IPS DF 19.7 (cell line): ENCODE measurements at regions not wholly inside any gene's neighbourhood (a gene's known extent, or its start where the extent isn't known, plus 50 kb on each side); places are given as distances from the start of the nearest gene placed in this dataset.
"Not testable (repeated sequence)": the region's sequence is repeated elsewhere in the genome, so short reads cannot be mapped to it uniquely, and the experiment has no call there.

ENCODE experiments used
- DNase-seq: peaks from one replicate; pipeline ENCODE4 v3.0.0-alpha.2; 2013; ENCODE audit warnings: low read depth, low spot score

DNA sequence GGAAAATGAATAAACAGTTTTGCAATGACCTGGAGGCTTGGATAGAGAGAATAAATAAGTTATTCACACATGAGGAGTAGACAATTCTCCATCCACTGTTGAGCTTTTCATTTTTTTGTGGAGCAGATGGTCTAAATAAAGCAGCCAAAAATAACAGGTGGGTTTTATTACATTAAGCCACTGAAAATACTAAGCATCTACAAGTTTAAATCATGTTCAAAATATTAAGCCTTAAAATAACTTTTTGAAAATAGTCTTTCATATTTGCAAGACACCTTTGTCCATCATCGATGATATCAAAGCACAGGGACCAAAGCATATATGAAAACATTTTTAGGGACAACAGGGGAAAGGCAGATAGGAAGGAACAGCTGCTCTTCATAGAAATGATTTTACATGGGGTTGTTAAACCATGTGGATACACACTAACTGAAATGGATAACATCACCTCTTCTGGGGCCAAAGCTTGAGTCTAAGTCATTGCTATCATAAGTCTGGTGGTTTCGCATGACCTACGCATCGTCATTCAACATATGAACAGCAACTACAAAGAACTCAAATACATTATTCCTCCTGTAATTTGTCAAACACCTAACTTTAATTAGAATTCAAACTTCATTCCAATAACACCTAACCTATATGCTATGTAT lies 197.6 kb upstream of the CHST9 start:
- DNase-seq = no peak

DNA sequence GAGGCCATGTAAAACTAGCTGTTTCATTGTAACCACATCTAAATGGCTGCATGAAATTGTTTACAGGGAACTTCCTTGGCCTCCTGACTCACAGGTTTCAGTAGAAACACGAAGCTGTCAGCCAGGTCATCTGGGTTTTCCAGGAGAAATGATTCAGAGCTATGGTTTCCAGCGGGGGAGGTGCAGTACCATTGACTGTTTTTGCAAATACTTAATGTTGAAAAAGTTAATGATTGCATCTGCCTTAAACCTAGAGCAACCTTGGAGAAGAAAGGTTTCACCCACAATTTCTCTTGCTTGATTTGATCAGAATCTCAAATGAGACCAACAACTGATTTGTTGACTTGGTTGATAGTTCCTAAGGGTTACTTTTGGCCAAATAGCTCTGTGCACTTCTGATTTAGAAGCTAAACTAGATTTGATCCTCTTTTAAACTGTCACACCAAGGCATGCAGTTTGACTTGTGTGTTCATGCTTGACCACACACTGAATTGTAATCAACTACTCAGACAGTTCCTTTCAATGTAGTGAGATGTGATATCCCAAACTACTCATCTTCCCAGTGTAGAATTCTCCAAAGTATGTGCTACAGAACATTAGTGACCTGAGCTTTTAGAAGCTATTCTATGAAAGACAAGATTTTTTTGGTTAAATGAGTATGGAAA lies 193.5 kb upstream of the CHST9 start:
- DNase-seq = no peak

DNA sequence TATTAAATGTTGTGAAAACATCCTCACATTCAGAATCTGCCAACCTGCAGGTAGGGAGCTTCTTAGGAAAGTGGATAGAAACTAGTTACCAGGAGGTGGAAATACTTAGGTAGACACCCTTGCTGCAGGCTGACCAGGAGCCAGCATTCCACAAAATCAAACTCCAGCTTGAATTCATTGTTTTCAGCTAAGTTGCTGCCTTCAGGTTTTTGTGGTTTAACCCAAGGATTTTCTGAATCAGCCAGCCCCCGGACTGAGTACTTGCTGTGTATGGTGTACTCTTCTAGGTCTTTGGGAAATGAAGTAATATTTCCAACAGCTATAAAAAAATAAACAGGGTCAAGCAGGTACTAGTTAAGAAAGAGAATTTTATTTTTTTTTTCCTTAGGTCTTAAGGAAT lies 192.1 kb upstream of the CHST9 start:
- DNase-seq = no peak

DNA sequence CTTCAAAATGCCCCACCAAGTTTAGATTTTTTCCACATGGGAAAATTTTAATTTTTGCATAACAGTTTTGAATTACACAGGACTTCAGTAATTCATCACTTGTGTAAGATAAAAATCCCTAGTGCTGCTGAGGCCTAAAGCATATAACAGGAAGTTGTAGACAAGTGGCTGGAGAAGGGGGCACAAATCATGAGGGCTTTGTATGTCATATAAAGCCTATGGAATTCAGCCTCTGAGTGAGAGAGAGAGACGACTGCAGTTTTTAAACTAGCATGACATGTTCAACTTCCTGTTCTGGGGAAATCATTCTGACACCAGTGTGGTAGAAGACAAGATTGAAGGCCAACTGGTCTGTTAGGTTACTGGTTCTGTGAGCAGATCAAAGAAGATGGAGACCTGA lies 187.3 kb upstream of the CHST9 start:
- no peak for DNase-seq

DNA sequence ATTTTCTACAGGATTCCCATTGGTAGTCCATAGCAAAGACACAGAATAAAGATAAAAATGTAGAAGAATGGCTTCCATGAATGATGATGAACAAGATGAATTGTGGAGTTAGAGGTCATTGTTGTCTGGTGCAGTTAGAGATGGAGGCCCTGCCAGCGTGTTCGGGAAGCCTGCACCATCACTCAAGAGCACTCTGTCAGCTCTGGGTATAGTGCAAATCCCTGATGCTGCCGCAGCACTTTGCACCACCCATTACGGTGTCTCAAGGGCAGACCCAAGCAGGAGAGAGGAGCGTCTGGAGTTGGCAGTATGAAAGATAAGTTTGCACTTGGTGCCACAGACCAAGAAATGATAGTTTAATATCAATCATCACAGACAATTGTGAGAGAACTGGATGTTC lies 181.6 kb upstream of the CHST9 start:
- DNase-seq = no peak

DNA sequence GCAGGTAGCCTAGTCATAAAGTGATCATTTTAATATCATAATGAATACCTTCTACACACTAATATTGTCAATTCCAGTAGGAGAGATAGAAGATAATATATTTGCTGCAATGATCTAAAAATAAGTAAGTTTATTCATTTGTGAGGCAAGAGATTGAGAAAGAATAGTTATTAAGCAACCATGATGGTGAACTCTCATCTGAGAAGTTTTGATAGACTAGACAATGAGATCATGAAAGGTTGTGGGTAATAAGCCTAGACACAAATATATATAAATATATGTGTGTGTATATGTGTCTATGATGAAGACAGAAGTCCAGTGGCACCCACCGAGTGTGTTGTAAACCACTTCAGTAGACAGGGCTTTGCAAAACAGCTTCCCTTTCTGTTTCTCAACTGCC lies 181.0 kb upstream of the CHST9 start:
- no peak for DNase-seq

DNA sequence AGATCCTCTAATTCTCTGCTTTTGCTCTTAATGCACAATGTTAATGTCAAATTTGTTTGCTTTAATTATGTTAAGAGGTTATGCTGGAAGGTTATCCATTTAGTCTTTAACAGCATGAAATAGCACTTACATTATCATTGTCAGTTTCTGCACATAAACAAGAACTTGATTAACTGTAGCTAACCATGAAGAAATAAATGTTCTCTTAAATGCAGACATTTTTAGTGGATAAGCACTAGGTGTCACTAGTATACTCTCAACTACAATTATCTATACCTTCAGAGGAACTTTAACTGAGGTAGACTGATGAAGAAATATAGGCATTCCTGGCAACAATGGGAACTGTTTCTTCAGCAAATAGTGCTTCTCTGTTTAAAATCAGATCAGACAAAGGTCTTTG lies 178.8 kb upstream of the CHST9 start:
- DNase-seq = no peak

DNA sequence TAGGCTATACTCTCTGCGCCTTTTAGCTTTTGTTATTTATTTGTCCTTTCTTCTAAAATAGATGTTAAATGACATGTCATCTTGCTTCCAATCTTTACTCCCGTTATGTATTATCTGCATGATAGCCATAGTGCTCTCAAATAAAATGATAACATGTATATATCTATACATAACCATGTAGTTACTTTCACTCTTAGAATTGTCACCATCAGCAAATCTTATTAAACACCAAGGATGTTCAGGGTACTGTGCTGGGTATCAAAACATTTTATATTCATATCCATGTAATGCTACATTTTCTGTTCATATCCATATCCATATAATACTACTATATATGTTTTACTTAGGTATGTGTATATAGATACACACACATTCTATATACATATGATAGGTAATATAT lies 176.4 kb upstream of the CHST9 start:
- DNase-seq = no peak

DNA sequence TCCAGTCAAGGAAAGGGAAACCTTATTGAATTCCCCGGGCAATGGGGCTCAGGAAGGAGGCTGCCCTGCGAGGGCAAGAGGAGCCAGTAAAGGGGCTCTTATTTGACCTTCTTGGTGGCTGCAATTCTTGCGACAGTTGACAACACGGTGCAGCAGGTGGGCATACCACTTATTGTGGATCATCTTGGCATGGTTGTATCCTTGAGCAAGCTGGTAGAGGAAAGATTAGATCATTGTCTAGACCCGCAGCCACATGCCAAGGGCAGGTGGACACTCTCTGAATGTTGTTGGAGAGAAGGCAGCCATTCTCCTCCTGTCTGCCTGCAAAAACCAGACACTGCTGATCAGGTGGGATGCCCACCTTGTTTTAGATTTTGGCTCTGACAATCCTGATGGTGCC lies 170.2 kb upstream of the CHST9 start:
- DNase-seq = no peak

DNA sequence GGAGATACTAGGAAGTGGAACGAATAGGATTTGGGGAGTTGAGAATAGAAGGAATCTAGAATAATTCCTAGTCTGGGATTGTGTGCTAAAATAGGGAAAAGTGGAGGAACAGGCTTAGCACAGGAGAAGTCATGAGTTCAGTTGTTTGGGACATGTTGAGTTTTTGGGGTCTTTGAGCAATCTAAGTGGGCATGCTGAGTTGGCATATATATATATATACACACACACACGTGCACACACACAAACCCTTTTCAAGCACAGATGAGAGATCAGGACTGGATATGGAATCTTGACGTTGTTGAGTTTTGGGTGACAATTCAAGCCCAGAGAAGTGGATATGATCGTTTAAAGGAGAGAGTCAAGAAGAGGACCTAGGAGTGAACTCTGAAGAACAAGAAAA lies 168.2 kb upstream of the CHST9 start:
- no peak for DNase-seq

DNA sequence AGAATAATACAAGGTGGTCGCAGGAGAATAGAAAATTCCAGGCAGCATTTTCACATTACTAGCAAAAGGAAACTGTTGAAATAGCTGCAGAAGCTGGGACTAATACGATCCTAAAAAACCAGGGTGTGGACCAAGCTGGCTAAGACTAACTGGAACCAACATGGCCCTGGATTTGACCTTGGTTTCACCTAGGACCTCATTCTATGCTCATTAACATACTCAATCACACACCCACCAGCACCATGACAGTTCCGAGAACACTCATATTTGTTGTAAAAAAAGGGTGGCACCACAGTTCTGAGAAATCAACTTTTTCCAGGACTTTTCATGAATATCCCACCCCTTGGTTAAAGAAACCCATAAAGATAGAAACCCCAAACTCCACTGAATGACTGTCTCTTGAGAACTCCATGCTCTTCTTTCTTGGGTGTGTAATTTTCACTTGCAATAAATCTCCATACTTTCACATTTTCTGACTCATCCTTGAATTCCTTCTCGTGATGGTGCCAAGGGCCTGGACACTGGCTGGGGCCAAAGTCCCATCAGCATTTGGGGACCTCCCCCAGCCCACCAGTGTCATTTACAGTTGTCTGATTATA lies 164.3 kb upstream of the CHST9 start:
- DNase-seq = no peak

DNA sequence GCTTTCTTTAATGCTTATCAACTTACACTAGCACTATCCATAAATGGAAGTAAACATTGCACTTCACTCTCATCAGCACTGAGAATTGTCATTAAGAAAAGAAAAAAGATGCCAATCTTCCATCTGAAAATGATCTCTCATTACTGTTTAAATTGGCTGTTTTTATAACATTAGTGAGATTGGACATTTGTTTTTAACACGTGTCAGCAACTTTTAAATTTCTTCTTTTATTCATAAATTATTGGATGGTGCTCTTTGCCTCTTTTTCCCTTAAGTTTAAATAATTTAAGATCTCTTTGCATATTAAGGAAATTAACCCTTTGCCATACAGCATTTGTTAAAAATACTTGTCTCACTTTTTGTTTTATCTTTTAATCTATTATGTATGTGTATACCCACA lies 146.5 kb upstream of the CHST9 start:
- no peak for DNase-seq

DNA sequence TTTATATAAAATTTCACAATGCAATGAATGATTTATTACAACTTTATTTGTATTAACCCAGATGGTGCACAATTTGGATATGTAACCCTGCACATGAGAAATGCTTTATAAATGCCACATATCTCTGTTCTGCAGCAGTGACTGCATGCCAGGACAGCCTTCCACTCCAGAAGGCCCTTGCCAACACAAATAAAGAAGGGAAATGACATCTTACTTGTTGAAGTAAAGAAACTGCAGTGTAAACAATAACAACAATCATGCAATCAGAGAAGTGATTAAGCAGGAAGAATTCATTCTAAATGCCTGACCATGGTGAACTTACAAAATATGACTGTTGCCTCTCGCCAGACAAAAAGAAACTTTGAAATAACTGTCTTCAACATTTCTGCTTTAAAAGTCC lies 129.9 kb upstream of the CHST9 start:
- DNase-seq = no peak

DNA sequence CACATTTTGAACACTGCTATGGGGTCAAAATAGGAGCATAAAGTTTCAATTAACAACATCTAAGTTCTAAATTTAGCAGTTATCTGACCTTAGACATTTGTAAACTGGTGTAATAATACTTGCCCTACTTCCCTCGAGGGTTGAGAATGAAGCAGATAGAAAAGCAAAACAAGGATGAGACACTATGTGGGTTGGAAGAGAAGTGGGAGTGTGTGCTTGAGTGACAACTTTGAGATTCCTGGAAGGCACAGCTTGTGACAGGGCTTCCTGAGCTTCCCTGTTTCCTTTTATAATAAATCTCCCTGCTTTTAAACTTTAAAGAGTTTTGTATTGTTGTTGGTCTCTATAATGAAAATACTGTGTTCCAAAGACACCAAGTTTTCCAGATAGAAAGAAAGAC lies 128.6 kb upstream of the CHST9 start:
- no peak for DNase-seq

DNA sequence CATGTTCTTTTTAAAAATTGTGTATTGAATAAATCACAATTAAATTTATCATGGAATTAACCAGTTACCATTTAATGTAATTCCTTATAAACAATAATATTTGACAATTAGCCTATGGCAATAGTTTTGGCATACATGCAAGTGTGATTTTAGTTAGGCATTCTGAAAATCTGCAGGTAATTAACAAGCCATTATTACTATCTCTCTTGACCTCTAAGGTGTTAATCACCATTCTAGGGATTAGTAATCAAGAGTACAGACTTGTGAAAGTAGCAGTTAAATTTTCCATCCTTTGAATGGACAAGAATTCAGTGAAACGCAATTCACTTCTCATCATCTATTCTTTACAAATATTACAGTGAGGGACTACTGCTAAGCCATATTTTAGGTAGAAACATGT lies 127.7 kb upstream of the CHST9 start:
- no peak for DNase-seq

DNA sequence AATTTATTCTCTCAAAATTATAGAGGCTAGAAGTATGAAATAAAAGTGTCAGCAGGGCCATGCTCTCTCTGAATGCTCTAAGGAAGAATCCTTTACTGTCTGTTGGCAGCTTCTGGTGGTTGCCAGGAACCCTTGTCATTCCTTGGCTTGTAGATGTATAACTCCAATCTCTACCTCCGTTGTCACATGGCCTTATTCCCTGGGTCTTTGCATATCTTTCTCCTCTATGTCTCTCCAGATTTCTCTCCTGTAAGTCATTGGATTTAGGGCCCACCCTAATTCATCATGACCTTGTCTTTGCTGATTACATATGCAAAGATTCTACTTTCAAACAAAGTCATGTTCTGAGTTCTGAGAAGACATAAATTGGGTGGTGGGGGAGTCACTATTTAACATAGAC lies 127.0 kb upstream of the CHST9 start:
- no peak for DNase-seq

DNA sequence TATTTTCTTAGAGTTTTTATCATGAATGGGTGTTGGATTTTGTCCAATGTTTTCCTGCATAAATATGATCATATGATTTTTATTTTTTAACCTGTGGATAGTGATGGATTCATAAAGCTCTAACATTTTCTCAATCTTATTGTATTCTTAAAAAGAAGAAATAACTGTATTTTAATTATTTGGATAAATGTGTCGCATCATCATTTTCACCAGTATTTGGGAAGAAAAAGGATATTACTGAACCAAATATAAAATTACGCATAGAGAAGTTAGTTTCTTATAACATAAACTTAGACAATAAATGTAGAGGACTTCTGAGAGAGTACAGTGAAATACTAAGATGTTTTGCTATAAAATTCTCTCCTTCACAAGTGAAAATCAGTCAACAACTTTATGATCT lies 126.0 kb upstream of the CHST9 start:
- no peak for DNase-seq

DNA sequence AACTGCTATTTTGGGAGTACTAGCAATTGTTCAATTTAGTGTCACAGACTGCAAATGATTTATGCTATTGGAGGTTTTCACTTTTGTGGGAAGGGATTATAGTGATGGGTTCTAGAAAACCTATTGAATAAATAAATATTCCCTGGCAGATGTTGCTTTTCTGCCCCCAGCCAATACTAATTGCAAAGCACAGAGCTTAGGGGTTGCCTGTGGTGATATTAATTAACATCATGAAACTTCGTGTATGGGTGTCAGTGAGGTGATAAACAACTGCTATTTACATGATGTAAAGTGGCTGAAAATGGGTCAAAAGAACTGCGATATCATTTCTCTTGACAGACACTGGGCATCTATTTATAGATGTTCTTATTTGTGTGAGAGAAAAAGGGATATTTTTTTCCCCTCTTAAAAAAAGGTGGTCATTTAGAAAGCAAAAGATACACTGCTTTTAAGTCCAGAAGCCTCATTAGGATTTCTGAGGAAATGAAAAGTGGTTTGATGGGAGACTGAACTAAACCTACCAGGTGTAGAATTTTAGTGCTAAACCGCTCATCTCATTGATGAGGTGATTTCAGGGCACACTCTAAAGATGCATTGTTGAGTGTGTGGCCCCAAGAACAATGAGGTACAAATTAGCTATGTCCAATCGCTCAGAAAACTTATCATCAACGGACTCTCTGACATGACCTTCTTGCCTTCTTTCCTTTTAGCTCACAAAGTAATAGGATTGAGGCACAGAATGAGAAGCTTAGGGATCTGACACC lies 116.7 kb upstream of the CHST9 start:
- DNase-seq = no peak

DNA sequence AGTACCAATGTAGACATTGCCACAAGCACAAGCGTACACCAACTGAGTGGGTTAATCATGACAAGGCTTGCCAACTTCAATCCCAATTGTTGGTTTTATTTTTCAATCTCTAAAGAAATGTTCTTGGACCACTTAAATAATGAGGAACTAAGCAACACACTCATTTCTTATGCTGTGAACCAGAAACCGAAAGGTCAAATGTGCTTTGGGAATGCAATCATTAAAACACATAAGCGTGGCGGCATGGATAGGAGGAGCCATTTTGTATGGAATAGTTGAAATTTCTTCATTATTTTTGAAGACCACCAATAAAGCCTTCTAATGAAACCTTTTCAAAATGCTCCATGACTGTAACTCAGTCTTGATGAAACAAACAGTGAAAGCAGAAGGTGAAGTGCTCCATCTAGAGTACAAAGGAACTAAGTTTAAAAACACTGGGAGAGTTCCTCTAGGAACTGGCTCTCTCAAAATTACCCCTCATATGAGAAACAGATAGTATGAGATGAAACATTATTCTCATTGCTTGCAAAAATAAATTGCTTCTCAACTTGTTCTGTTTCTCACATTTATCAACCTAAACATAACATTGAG lies 113.2 kb upstream of the CHST9 start:
- DNase-seq = no peak

DNA sequence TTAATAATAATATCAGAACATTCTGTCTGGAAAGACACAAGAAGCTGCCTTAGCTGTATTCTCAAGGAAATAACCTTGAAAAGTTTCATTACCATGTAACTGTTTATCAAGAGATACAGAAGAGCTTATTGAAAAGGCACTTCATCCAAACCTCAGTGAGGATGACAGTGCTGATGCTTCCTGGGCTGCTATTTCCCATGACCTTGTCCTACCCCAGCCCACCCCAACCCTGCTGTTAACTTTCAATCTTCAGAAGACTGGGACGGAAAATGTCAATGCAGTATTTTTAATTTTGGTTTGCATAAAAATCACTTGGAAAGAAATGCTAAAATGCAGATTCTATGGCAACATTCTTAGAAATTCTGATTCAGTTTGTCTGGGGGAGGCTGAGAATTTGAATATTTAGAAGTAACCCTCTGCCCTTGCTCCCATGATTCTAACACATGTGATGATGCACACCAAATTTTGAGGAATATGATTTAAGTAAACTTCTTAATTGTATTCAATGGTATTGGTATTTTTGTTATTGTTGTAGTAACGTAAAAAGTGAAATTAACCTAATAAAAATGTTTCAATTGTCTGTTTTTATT lies 101.0 kb upstream of the CHST9 start:
- not testable (repeated sequence) for DNase-seq

DNA sequence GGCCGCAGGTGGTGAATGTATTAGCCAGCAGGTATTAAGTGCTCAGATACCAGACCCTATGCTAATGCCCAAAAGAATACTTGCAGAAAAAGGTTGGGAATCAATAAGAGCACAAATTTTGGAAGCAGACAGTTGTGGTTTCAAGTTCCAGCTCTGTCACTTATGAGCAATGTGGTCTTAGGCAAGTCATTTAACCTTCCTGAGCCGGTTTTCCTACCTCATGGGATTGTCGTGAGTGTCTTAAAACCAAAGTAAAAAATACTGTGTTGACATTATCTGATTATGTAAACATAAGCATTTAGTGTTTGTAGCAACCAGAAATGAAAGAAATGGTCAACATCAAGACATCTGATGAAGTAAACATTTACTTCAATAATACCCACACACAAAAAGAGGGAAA lies 93.0 kb upstream of the CHST9 start:
- no peak for DNase-seq

DNA sequence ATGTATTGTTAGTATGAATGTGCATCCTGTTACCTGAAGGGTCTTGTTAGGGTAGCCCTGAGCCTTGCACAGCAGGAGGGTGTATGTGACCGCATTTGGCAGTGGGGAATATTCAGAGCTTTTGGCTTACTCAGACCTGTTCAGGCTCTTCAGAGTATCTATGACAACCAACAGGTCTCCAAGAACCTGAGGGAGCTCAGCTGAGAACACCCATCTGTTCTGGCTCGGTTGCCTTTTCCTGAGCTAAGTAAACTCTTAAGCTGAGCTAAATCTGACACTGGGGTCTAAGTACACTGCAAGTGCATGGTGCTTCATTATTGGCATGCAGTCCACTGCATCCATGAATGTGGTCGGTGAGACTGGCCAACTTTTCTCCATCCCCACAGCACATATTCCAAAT lies 92.4 kb upstream of the CHST9 start:
- DNase-seq = no peak
